ENCODE measurements at regions not wholly inside any gene's neighbourhood (a gene's known extent, or its start where the extent isn't known, plus 50 kb on each side); places are given as distances from the start of the nearest gene placed in this dataset.

DNA sequence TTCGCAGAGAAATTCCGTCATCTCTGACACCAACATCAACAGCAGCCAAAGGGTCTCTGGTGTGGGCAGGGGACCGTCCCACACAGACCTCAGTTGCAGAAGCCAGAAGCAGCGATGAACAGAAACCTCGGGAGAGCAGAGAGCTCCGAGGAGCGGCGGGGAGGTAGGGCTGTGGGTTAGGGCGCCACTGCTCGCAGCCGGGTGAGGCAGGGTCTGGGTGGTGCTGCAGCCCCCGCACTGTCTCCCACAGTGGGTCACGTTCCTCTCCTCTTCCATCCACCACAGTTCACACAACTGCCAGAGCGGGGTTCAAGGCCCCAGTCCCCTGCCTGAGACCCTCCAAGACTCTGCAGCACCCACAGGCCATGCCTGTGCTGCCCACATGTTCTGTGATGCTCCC, 99.9 kb downstream of the OLFM1 start:
- peaks cover 8% of the 10 kb centered on the region; the same call in 1 of the 2 replicates for H4K20me1 ChIP-seq (replicated peaks; ENCODE audit: control insufficient read depth, insufficient read depth, low read length)
- H3K27ac ChIP-seq (ENCODE audit: extremely low read depth, low read depth, low read length) = no peak overlapping the region
- in situ Hi-C loops (cut with MboI) = no loop called here
- ChIA-PET CTCF (ENCODE audit: low intra/inter-chr PET ratio) (no interaction called here), POLR2A (interaction anchor here (0.6 kb wide), 1 partner anchor 26 kb away, joined by 3 read pairs; no protein-coding TSS in a partner anchor)
- TF ChIP-seq, protein P1, sequence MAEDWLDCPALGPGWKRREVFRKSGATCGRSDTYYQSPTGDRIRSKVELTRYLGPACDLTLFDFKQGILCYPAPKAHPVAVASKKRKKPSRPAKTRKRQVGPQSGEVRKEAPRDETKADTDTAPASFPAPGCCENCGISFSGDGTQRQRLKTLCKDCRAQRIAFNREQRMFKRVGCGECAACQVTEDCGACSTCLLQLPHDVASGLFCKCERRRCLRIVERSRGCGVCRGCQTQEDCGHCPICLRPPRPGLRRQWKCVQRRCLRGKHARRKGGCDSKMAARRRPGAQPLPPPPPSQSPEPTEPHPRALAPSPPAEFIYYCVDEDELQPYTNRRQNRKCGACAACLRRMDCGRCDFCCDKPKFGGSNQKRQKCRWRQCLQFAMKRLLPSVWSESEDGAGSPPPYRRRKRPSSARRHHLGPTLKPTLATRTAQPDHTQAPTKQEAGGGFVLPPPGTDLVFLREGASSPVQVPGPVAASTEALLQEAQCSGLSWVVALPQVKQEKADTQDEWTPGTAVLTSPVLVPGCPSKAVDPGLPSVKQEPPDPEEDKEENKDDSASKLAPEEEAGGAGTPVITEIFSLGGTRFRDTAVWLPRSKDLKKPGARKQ (CRISPR knock-in tag; IDR thresholded peaks at IDR 0.05) = no peak
- TF ChIP-seq BDP1 (IDR thresholded peaks at IDR 0.05; ENCODE audit: insufficient read depth, insufficient read length) (no peak), ZNF717 (CRISPR knock-in tag; IDR thresholded peaks at IDR 0.05) (no peak), ARID4B (CRISPR knock-in tag; IDR thresholded peaks at IDR 0.05) (no peak), ZBTB49 (CRISPR knock-in tag; IDR thresholded peaks at IDR 0.05; ENCODE audit: borderline replicate concordance) (no peak), CCAR2 (IDR thresholded peaks at IDR 0.05; ENCODE audit: low read depth, low read length) (no peak), ZNF324 (CRISPR knock-in tag; IDR thresholded peaks at IDR 0.05) (no peak)
- H3K4me3 ChIP-seq = no peak overlapping the region
- no peak for ATAC-seq
- no peak overlapping the region for H3K9ac ChIP-seq (ENCODE audit: insufficient read depth in 1 of 2, low read depth in 2 of 2, low read length in 2 of 2)
- H3K9me3 ChIP-seq (replicated peaks; ENCODE audit: control insufficient read depth, insufficient read depth, low read depth, low read length) = no peaks in the 10 kb centered on the region
- no peaks in the 10 kb centered on the region for H3K79me2 ChIP-seq (ENCODE audit: control insufficient read depth, insufficient read depth, low read length)
- no peak for FAIRE-seq
- H3K4me1 ChIP-seq (replicated peaks in 1 of 2; ENCODE audit: control insufficient read depth in 2 of 2, insufficient read depth in 2 of 2, low read length in 2 of 2) = peaks cover 0 to 5% of the 10 kb centered on the region in 2 experiments; a peak in 2 of 5 replicates
- H3K36me3 ChIP-seq (ENCODE audit: control insufficient read depth, insufficient read depth, low read length) = no peaks in the 10 kb centered on the region
- BruUV-seq (replicated peaks) = no TSS peak
- H3K27me3 ChIP-seq (ENCODE audit: control insufficient read depth in 2 of 2, insufficient read depth in 2 of 2, low read length in 2 of 2) = peaks cover 12 to 59% of the 10 kb centered on the region in 2 experiments; a peak in 4 of 5 replicates
- H3K9me1 ChIP-seq (ENCODE audit: control insufficient read depth, insufficient read depth, low read length) = no peaks in the 10 kb centered on the region
- DNase-seq (ENCODE audit: extremely low read depth in 1 of 4, low spot score in 3 of 4) = no peak
- no peak overlapping the region for H2AFZ ChIP-seq (ENCODE audit: low read depth, low read length)
- H3K4me2 ChIP-seq (ENCODE audit: insufficient read depth, low read length) = no peak overlapping the region
- intact Hi-C loops (cut with micrococcal nuclease) = no loop called here
- 0% methylated on average over 7 of the region's 14 CpGs for WGBS (ENCODE audit: insufficient coverage, low coverage, missing lambda C conversion rate)

All from K562 (cell line).